Activated CD4-positive, alpha-beta T cell treated with anti-CD3 and anti-CD28 coated beads, Interleukin-10, Interleukin-2, amounts not matched to agents 100 ng/mL and 50 ng/mL, durations not matched to agents 16 hours and 8 hours (primary cell): ENCODE measurements at regions not wholly inside any gene's neighbourhood (a gene's known extent, or its start where the extent isn't known, plus 50 kb on each side); places are given as distances from the start of the nearest gene placed in this dataset.
"Not testable (repeated sequence)": the region's sequence is repeated elsewhere in the genome, so short reads cannot be mapped to it uniquely, and the experiment has no call there.

Experiments used
- DNase-seq: peaks from one replicate; pipeline ENCODE4 v3.0.0-alpha.2; 2020

- DNase-seq = not testable (repeated sequence)
Measured at GRCh38 chr22:12279512-12280474, 3248.2 kb upstream of the OR11H1 start.

GRCh38 chr22:12284690-12285089 lies 3243.3 kb upstream of the OR11H1 start:
- not testable (repeated sequence) for DNase-seq

GRCh38 chr22:12297351-12297750 lies 3230.6 kb upstream of the OR11H1 start:
- DNase-seq = peak; percentile 1
